HepG2 (cell line): ENCODE measurements at regions not wholly inside any gene's neighbourhood (a gene's known extent, or its start where the extent isn't known, plus 50 kb on each side); places are given as distances from the start of the nearest gene placed in this dataset.

Experiments
- ELF3 ChIP-seq: IDR thresholded peaks from 2 replicates; pipeline ENCODE4 v1.6.1; 2016; ENCODE audit warnings: missing genetic modification reagents, missing compliant biosample characterization
- GATAD2A ChIP-seq: IDR thresholded peaks from 2 replicates; pipeline ENCODE4 v1.6.1; 2016
- JARID2 ChIP-seq: sonication (generic); formaldehyde crosslinking; IDR thresholded peaks from 2 replicates; pipeline ENCODE4 v1.8.1; 2023; ENCODE audit warnings: missing genetic modification reagents, inconsistent platforms; ENCODE audit not compliant: insufficient replicate concordance
- KDM5A ChIP-seq: fragments of 200-600 bp; sonication (generic); IDR thresholded peaks from 2 replicates; pipeline ENCODE4 v1.7.0; 2018; ENCODE audit warnings: antibody characterized with exemption, mild to moderate bottlenecking, low read length, borderline replicate concordance
- KLF11 ChIP-seq: IDR thresholded peaks from 2 replicates; pipeline ENCODE4 v1.6.1; 2016; ENCODE audit warnings: missing compliant biosample characterization
- TBX2 ChIP-seq: sonication (generic); formaldehyde crosslinking; IDR thresholded peaks from 2 replicates; pipeline ENCODE4 v1.5.0; 2020; ENCODE audit warnings: missing genetic modification reagents, mild to moderate bottlenecking, borderline replicate concordance
- TSC22D2 ChIP-seq: sonication (generic); formaldehyde crosslinking; IDR thresholded peaks from 2 replicates; pipeline ENCODE4 v1.5.1; 2020; ENCODE audit warnings: missing genetic modification reagents, mild to moderate bottlenecking, borderline replicate concordance
- ZNF781 ChIP-seq: sonication (generic); formaldehyde crosslinking; IDR thresholded peaks from 2 replicates; pipeline ENCODE4 v1.5.1; 2020; ENCODE audit warnings: borderline replicate concordance, mild to moderate bottlenecking, missing genetic modification reagents; ENCODE audit errors: not compliant biosample characterization
- ZZZ3 ChIP-seq: sonication (generic); formaldehyde crosslinking; IDR thresholded peaks from 2 replicates; pipeline ENCODE4 v1.4.0; 2020; ENCODE audit warnings: missing genetic modification reagents, mild to moderate bottlenecking, borderline replicate concordance
- TF ChIP-seq, protein P1 (sequence below): sonication (generic); formaldehyde crosslinking; IDR thresholded peaks from 2 replicates; pipeline ENCODE4 v1.4.0; 2020; ENCODE audit warnings: missing genetic modification reagents, borderline replicate concordance
- TF ChIP-seq, protein P2 (sequence below): IDR thresholded peaks from 2 replicates; pipeline ENCODE4 v1.4.0; 2020; ENCODE audit warnings: mild to moderate bottlenecking, missing genetic modification reagents

DNA sequence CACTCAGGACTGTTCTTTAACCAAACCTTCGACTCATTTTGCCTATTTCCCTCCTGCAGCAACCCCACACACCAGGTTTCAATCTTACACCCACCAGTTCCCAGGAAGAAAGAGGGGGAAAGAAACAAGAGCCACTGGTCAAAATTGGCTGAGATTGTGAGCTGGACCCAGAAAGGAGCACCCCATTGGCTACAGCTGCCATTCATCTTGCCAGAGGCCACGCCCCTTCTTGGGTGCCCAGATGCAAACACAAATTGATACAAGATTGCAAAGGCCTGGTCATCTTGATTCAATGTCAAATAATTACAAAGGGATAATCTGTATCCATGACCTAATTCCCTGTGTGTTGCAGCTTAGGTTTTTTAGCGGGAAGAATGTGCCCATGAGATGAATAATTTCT lies 258.4 kb downstream of the LIG4 start (continued):
- TF ChIP-seq ZNF781 (CRISPR knock-in tag) (no peak), KDM5A (no peak), ELF3 (CRISPR knock-in tag) (no peak), KLF11 (no peak), GATAD2A (no peak), TBX2 (CRISPR knock-in tag) (no peak), TSC22D2 (CRISPR knock-in tag) (no peak), ZZZ3 (CRISPR knock-in tag) (no peak), JARID2 (CRISPR knock-in tag) (no peak)
- TF ChIP-seq, protein P1, sequence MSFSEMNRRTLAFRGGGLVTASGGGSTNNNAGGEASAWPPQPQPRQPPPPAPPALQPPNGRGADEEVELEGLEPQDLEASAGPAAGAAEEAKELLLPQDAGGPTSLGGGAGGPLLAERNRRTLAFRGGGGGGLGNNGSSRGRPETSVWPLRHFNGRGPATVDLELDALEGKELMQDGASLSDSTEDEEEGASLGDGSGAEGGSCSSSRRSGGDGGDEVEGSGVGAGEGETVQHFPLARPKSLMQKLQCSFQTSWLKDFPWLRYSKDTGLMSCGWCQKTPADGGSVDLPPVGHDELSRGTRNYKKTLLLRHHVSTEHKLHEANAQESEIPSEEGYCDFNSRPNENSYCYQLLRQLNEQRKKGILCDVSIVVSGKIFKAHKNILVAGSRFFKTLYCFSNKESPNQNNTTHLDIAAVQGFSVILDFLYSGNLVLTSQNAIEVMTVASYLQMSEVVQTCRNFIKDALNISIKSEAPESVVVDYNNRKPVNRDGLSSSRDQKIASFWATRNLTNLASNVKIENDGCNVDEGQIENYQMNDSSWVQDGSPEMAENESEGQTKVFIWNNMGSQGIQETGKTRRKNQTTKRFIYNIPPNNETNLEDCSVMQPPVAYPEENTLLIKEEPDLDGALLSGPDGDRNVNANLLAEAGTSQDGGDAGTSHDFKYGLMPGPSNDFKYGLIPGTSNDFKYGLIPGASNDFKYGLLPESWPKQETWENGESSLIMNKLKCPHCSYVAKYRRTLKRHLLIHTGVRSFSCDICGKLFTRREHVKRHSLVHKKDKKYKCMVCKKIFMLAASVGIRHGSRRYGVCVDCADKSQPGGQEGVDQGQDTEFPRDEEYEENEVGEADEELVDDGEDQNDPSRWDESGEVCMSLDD (CRISPR knock-in tag): no peak
- TF ChIP-seq, protein P2, sequence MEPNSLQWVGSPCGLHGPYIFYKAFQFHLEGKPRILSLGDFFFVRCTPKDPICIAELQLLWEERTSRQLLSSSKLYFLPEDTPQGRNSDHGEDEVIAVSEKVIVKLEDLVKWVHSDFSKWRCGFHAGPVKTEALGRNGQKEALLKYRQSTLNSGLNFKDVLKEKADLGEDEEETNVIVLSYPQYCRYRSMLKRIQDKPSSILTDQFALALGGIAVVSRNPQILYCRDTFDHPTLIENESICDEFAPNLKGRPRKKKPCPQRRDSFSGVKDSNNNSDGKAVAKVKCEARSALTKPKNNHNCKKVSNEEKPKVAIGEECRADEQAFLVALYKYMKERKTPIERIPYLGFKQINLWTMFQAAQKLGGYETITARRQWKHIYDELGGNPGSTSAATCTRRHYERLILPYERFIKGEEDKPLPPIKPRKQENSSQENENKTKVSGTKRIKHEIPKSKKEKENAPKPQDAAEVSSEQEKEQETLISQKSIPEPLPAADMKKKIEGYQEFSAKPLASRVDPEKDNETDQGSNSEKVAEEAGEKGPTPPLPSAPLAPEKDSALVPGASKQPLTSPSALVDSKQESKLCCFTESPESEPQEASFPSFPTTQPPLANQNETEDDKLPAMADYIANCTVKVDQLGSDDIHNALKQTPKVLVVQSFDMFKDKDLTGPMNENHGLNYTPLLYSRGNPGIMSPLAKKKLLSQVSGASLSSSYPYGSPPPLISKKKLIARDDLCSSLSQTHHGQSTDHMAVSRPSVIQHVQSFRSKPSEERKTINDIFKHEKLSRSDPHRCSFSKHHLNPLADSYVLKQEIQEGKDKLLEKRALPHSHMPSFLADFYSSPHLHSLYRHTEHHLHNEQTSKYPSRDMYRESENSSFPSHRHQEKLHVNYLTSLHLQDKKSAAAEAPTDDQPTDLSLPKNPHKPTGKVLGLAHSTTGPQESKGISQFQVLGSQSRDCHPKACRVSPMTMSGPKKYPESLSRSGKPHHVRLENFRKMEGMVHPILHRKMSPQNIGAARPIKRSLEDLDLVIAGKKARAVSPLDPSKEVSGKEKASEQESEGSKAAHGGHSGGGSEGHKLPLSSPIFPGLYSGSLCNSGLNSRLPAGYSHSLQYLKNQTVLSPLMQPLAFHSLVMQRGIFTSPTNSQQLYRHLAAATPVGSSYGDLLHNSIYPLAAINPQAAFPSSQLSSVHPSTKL (CRISPR knock-in tag): no peak
